SHP77 treated with DMSO at 0.1 percent for 48 hours (cell line): ENCODE measurements at regions not wholly inside any gene's neighbourhood (a gene's known extent, or its start where the extent isn't known, plus 50 kb on each side); places are given as distances from the start of the nearest gene placed in this dataset.

ENCODE experiments used
- DNase-seq: peaks from one replicate; lab custom pipeline; 2025; lab: John Stamatoyannopoulos, UW

DNA sequence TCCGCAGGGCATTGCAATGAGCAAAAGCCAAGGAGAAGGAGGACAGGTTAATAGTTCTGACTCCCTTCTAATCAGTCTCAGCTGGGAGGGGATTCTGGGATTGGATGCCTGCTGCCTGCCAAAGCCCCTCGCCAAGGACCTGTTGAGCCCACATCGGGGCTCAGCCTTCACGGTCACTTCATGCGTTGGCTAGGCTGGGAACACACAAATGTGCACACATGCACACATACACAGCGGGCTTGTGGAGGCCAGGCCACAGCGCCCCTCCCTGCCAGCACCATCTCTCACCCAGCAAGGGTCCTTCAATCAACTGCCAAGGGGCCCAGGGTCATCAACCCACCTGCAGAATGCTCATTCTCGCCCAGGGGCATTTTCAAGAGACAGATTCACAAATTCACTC, 113.9 kb downstream of the C5orf15 start:
- no peak for DNase-seq

DNA sequence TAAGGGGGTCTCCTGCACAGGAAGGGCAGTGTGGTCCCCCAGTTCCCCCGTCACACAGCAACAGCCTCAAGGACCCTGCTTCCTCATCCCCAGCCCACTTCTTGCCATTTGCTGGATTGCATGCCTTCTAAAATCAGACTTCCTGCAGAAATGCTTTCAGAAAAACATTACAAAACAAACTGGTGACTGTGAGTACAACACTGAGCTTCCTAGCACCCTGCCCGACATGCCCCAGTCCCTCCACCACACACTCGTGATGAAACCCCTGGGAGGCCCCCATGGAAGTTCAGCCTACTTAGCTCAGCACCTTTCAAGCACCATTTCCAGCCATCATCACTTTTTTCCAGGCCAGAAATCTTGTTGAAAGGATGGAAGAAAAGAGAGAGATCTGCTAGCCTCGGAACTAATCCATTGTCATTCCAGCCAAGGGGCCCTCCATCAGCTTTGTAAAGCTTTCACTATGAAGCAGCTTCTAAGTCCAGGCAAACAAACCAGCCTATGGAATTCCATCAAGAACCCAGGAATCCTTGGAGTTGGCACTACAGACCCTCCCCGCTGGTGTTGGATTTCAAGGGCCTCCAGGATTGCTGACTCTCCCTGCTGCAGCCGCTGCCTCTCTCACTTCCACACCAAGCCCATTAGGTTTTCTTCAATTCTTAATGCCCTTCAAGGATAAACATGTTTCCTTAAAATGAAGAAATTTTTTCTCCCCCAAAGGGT, 114.6 kb downstream of the C5orf15 start:
- DNase-seq, result no peak

DNA sequence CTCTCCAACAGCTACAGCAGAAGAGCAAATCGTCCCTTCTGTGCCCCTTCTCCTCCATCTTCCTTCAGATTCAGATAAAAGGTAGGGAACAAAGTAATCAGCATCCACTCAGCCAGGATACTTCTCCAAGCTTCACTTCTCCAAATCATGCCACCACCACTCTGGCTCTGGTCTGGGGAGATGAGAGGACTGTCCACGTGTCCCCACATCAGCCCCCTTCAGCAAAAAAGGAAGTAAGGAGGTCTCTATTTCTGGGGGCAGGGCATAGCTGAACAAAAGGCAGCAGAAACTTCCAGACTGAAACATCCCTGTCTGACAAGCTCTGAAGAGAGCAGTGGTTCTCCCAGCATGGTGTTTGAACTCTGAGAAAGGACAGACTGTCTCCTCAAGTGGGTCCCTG, 116.9 kb downstream of the C5orf15 start:
- DNase-seq, result no peak

DNA sequence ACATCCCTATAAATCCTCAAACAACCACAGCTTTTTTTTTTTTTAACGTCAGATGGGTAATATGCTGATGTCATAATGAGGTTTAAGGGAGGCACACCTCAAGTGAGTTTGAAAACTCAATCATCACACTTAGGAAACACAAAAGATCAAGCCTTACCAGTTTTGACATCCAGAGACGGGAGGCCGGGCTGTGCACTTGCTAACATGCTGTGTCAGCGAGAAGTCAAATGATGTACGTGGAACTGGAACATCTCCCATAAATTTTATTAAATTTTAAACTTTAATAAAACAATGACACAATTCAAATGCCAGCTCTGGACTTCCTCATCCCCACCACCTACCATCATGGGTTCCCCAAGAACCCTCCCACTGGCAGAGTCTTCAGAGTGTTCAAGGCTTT, 117.6 kb downstream of the C5orf15 start:
- DNase-seq, result no peak

DNA sequence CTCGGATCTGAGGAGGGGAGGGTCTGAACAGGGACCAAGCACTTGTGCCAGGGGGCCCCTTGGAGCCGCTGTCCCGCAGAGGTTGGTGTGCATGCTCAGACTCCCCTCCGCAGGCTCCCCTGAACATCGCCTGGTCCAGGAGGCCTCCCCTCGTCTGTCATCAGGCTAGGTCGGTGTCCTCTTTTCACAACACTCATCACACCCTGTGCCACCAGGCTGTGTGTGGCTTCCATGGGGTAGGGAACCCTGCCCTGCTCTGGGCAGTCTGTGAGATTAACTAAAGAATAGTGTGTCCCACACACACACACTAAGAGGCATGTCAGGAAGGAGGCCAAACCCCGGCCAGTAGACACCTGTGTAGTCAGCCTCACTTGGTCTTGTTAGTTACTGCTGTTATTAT, 119.3 kb downstream of the C5orf15 start:
- DNase-seq, result no peak

DNA sequence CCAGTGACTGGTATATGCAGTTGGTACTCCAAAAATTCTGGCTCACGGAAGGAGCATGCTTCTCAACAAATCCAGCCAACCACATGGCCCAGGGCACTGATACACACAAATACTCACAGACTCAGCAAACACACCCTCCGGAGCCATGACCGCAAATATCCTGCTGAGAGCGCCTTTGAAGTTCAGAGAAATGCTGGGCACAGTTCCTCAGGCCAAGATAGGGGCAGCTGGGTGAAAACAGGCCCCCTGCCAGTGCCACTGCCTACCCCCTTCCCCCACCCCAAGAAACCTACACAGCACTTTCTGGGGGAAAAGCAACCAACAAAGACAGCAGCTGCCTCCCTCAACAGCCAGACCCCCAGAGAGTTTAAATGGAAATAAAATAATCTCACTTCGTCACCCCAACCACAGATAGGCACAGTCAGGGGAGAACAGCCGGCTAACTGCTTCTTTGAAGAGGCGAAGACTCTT, 120.0 kb downstream of the C5orf15 start:
- no peak for DNase-seq

DNA sequence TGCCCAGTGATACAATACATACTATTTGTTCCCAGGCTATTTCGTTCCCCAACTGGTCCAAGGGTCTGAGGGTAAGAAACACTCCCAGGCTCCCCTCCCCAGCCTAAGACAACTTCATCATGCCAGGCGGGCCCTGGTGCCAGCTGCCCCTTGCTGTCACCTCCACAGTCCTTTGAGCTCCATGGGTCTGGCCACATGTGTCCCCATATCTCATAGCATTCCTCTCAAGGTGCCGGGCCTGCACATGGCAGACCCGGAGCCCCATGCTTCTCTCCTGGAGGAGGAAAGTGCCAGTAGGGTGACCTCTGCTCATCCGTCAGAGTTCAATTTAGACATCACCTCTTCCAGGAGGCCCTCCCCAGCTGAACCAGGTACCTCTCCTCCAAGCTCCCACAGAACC, 120.5 kb downstream of the C5orf15 start:
- no peak for DNase-seq

DNA sequence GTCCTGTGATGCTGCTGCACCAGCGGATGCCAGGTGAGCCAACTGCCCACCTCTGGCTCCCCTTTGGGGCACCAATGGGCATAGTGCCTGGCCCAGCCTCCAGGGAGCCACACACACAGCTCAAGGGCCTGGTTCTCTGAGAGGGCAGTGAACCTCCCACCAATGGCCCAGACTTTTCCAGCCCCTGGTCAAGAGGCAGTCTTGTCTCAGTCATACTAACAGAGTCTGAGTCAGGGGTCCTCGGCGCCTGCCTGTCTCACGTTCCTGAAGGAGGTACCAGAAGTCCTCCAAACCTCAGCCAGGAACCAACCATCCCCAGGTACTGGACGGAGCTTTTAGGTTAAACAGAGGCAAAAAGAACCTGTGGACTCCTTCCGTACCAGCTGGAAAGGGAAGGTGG, 121.1 kb downstream of the C5orf15 start:
- DNase-seq, result no peak

DNA sequence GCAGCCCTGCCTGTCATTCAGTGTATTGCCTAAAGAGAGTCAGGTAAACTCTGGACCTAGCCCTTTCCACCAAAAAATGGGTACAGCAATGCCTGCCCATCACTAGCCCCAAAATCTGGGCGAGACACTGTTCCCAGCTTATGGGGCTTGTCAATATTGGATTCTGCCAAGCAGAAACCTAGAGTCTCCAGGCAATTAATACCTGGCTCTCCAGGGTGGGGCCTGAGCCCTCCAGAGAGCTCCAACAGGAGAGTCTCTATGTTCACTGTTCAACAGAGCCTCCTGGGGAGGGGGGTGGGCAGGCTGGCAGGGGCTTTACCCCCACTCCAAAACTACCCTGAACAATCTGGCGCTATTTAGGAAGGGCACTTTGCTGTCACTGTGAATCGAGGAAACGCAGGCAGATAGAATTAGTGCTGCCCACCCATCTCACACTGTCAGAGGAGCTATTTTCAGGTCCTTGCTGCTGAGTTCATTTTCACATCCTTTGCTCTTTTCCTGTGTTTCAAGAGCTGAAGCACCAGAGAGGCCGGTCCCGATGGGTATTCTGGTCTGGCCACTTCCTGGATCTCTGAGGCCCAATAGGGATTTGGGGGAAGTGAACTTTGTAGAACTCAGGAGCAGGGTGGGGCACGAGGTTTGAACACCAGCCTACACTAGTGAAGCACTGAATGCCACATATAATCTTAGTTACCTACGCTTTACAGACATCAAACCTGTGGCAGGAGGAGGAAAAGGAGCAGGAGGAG, 121.8 kb downstream of the C5orf15 start:
- DNase-seq, result no peak

DNA sequence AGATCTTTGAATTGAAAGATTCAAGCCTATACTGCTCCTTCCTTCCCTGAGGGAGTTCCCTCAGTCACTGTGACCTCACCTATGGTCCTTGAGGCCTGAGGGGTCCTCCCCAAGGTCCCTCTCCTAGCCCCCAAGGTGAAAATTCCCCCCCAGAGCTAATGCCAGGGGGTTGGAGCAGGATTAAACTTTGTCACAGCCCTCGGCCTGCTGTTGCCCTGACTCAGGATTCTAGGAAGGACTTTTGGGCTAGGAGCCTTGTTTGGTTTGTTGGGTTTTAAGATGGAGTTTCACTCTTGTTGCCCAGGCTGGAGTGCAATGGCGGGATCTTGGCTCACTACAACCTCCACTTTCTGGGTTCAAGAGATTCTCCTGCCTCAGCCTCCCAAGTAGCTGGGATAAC, 123.2 kb downstream of the C5orf15 start:
- DNase-seq, result no peak

DNA sequence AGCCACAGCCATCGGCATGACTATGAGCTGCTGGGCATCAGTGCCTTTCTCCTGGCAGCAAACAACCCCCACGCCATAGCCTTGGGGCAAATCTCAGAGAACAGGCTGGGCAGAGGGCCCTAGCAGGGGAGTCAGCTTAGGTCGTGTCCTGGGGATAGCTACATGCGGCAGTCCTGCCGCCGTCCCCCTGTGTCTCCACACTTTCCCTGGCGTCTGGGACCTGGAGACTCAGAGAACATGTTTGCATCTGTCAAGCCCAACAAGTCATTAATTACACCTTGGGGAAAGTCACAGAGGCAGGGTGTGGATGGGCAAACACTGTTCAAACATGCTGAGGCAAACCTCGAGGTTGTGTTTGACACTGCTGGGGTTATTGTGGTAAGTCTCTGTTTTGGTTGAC, 123.6 kb downstream of the C5orf15 start:
- DNase-seq, result no peak

DNA sequence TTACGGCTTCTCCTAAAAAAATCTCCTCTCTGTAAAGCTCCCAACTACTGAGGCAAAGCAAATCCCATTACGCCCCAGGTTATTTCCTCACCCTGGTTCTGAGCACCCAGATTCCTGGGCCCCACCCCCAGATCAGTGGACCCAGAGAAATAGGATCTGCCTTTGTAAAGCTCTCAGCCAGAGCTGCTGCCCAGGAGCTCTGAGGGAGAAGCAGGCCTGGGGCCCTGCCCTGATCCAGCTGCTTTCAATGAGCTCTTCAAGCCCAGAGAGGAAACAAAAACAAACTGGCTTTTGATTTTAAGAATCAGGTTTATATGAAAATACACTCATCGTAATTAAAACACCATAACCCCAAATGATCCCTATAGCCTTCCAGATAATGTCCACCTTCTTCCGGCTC, 124.5 kb downstream of the C5orf15 start:
- no peak for DNase-seq

DNA sequence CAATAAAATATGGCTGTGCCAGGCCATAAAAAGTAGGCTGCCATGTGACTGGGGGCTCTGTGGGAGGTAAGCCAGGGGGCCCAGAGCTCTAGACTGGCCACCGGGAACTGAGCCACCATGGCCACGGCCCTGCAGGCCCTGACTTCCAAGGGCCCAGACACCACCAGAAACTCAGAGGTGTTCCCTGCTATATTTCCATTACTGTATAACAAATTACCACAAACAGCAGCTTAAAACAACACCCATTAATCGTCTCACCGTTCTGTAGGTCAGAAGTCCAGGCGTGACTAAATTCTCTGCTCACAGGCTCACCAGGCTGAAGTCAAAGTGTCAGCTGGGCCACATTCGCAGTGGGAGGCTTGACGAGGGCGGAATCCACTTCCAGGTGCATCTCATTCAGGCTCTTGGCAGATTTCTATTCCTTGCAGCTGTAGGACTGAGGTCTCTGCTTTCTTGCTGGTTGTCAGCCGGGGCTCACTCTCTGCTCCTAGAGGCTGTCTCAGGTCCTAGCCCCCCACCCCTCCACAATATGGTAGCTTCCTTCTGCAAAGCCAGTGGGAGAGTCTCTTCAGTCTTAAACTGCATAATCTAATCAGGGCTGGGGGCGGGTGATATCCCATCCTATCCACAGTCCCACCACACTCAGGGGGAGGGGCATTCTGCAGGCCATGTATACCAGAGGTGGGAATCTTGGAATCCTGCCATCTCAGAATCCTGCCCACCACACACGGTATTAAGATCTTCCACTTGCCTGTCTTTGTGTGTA, 125.4 kb downstream of the C5orf15 start:
- DNase-seq, result no peak

DNA sequence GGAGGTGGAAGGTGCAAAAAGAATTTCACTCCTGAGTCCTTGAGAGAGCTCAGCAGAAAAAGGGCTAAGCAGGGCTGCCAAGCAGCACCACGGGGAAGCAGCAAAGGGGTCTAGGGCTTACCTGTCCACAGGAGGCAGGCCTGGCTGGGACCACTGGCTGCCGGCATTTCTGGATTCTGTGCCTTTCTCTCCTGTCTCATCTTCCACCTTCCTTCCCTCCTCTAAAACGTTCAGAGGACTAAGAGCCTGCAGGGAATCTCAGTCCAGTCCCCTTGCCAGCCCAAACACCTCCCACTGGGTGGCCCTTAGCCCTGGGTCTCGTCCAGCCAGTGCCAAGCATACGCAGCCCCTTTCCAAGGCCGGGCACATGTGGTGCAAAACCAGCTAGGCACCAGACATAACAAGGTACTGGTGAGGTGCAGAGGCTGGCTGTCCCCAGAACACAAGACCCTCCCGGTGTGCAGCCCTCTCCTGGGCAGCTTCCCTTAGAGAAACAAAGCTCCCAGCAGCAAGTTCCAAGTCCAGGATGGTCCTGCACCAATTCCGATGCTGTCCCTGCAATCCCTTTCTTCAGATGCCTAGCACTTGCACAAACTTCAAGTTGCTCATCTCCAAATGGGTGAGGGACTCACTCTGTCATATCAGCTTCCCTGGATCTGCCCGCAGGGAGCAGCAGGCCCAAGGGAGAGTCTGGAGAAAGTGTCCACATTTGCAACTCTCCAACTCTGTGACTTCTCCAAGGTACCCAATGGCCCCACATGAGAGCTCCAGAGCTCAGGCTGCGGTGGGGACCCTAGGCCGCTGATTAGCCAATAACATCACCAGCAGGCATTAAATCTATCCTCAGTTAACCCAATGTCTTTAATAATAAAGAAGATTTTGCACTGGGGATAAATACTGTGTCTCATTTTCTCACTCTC, 126.3 kb downstream of the C5orf15 start:
- no peak for DNase-seq

DNA sequence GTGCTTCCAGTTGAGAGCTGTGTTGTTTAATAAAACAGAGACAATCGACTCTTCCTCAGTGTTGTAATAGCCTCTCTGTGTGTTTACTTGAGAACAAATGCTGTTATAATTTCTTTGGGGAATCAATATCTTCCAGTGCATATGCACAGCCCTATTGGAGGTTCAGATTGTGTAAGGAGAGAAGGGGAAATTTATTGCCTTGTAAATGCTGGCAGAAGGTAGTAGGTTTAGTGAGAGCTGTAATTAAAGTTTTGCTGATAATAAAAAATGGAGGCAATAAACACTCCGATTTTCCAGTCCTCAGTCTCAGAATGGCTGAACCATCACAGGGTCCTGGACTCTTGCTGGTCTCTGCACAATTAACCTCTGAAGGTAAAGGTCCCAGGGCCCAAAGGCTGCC, 128.3 kb downstream of the C5orf15 start:
- no peak for DNase-seq

DNA sequence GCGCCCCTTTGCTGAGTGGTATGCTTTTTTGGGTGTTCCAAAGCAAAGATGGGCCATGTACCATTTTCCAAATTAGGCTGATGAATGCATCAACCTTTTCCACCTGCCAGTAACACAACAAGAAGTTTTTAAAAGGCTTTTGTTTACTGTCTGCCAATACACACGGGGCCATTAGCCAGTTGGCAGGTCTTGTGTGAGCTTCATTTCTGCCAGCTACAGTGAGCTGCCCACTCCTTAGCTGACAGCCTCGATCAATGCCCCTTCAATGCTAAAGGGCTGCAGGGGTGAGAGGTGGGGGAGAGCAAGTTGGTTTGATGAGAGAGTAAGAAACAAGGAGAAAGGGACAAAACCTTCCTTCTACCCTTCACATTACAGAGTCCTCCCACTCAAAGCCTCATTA, 128.7 kb downstream of the C5orf15 start:
- no peak for DNase-seq

DNA sequence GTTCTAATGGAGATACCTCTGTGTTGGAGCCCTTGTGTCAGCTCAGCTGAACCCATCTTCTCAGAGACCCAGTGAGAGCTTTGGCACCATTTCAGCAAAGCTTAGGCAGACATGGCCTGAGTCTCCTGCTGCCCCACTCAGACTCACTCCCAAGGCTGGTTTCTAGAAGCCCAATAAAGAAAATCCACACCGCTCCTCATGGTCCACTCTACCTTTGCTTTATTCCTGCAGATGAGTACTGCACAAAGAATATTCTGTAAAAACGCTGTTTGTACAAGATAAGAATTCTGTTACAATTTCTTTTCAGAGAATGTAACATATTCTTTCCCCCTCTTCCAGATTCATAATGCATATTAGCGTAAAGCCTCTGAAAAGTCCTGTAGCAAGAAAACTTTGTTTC, 129.3 kb downstream of the C5orf15 start:
- no peak for DNase-seq

DNA sequence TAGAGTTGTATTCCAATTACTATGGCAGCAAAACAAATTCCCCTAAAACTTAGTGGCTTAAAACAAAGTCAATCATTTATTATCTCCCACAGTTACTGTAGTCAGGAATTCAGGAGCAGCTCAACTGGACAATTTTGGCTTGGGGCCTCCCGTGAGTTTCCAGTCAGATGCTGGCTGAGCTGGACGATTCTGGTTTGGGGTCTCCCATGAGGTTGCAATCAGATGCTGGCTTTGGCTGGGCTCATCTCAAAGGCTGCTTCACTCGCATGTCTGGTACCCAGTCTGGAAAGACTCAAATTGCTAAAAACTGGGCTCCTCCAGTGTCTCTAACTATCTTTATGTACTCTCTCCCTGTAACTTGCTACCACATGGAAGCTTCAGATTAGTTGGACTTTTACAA, 130.1 kb downstream of the C5orf15 start:
- no peak for DNase-seq

DNA sequence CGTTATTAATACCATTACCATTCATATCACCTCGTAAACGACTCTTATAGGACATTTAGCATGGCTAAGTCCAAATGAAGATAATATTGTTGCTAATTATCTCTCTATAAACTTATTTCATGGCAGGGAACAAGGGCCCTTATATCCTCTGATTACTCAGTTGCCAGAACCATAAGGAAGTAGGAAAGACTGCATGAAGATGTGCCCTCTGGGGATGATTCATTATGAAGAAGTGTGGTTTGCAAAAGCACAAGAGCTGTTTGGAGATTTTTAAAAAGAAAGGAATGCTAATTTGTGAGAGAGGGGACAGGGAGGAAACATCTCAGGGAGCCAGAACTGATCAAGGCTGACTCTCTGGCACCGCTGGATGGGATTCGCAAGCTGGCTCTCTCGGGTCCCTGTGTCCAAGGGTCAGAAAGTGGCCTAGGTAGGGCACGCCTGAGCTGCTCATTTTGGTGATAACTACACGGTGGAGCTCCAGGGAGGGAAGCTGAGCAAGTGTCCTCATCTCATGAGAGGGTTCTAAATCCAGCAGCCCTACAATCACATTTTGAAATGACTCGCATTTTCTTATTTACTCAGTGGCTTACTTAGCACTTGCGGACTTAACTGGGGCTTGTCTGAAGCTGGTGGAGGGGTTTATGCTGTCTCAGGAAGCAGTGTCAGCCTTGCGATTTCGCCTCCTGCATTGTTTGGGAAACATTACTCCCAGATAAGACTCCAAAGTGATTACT, 136.8 kb downstream of the C5orf15 start:
- DNase-seq, result no peak

DNA sequence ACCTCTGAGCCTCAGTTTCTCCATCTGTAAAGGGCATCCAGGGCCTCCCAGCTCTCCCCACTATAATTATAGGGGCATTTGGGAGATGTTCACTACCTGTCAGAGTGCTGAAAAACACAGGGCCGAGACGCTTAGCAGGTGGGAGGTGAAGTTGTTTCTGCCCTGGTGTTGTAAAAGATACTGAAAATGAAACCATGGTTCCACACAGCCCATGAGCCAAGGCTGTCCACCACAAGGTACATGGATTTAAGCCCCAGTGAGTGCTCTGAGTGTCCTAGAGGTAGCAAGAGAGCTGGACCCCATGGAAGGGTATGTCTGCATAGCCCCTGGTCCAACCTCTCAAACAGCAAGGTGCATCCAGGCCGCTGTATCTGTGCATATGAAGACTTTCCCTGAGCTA, 137.5 kb downstream of the C5orf15 start:
- DNase-seq, result no peak

DNA sequence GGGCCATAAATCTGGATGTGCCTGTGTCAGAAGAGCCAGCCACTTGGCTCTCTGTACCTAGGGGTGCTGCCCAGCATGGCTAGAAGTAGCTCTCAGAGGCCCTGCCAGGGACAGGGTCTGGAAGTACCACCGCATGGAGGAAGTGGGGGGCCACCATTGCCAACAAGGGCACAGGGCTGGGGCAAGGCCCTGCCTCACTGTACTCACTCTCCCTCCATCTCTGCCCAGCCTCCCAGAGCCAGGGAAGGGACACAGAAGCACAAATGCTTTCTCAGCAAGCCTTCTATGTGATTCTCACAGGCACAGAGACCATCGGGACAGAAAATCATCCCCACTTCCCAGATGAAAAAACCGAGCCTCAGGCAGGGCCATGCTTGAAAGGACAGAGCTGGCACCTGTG, 138.1 kb downstream of the C5orf15 start:
- no peak for DNase-seq
